OCI-LY1 (cell line): ENCODE measurements at regions not wholly inside any gene's neighbourhood (a gene's known extent, or its start where the extent isn't known, plus 50 kb on each side); places are given as distances from the start of the nearest gene placed in this dataset.

Source experiments
- CTCF ChIP-seq: fragments of 200-600 bp; sonication (generic), shearing (Covaris generic); IDR thresholded peaks from 2 replicates; pipeline ENCODE4 v1.5.1; 2017; ENCODE audit warnings: mild to moderate bottlenecking, antibody characterized with exemption, low read length, moderate library complexity, mixed read lengths
- EZH2 ChIP-seq: fragments of 200-600 bp; sonication (generic), shearing (Covaris generic); IDR thresholded peaks from 2 replicates; pipeline ENCODE4 v1.8.0; 2017; ENCODE audit warnings: borderline replicate concordance, mixed run types, mild to moderate bottlenecking, antibody characterized with exemption, low read length, moderate library complexity, mixed read lengths

- no peak for TF ChIP-seq CTCF
- TF ChIP-seq EZH2 = no peak
Measured at GRCh38 chr7:41910940-41911600, 208.2 kb upstream of the INHBA start.
